Ishikawa (cell line): ENCODE measurements at regions not wholly inside any gene's neighbourhood (a gene's known extent, or its start where the extent isn't known, plus 50 kb on each side); places are given as distances from the start of the nearest gene placed in this dataset.

Experiments used
- CEBPB ChIP-seq: IDR thresholded peaks from 2 replicates; pipeline ENCODE4 v1.6.1; 2012
- CREB1 ChIP-seq: IDR thresholded peaks from 2 replicates; pipeline ENCODE4 v1.6.1; 2012; ENCODE audit warnings: low read depth
- EGR1 ChIP-seq: IDR thresholded peaks from 2 replicates; pipeline ENCODE4 v1.6.1; 2012
- FOXM1 ChIP-seq: IDR thresholded peaks from 2 replicates; pipeline ENCODE4 v1.6.1; 2012; ENCODE audit warnings: low read depth, borderline replicate concordance
- NFIC ChIP-seq: IDR thresholded peaks from 2 replicates; pipeline ENCODE4 v1.6.1; 2012
- TAF1 ChIP-seq: IDR thresholded peaks from 2 replicates; pipeline ENCODE4 v1.6.1; 2012; ENCODE audit warnings: low read depth, mild to moderate bottlenecking
- TCF12 ChIP-seq: IDR thresholded peaks from 2 replicates; pipeline ENCODE4 v1.6.1; 2012; ENCODE audit warnings: low read depth
- TEAD4 ChIP-seq: IDR thresholded peaks from 2 replicates; pipeline ENCODE4 v1.6.1; 2012
- YY1 ChIP-seq: IDR thresholded peaks from 2 replicates; pipeline ENCODE4 v1.6.1; 2012; ENCODE audit warnings: low read depth
- ZBTB7A ChIP-seq: IDR thresholded peaks from 2 replicates; pipeline ENCODE4 v1.6.1; 2012; ENCODE audit warnings: low read depth
- TF ChIP-seq, protein P1 (sequence below): IDR thresholded peaks from 2 replicates; pipeline ENCODE4 v1.6.1; 2012; ENCODE audit warnings: low read depth, mild to moderate bottlenecking
- TF ChIP-seq, protein P2 (sequence below): IDR thresholded peaks from 2 replicates; pipeline ENCODE4 v1.6.1; 2012
- TF ChIP-seq, protein P3 (sequence below): IDR thresholded peaks from 2 replicates; pipeline ENCODE4 v1.6.1; 2012

DNA sequence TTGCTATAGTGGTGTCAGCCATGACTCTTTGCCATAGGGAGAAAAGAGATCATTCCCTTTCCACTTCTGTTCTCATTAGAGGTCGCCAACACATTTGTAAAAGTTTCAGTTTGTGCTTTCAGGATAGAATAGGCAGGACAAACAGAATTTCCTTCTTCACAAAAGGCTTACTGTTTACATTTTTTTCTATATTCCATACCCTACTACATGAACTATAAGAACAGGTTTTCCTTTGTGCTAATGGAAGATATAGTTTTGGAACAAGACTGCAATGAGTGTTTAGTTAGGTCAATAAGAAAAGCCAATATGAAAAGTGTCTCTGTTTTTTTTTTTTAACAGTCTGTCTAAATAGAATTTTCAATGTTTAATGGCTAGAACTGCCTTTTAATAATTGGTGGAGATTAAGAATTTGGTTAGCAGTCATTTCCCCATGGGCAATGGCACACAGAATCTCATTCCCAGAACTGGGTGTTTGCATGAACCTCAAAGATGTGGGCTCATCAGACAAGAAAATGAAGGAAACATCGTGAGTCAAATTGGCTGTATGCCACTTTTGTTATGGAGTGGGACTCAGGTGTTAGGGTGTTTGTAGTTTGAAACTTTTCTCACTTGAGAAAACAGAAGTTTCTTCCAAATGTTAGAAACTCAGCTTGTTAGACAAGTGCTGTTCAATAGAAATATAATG is 75.2 kb upstream of the PRLR start:
- TF ChIP-seq FOXM1 = no peak
- TF ChIP-seq, protein P1, sequence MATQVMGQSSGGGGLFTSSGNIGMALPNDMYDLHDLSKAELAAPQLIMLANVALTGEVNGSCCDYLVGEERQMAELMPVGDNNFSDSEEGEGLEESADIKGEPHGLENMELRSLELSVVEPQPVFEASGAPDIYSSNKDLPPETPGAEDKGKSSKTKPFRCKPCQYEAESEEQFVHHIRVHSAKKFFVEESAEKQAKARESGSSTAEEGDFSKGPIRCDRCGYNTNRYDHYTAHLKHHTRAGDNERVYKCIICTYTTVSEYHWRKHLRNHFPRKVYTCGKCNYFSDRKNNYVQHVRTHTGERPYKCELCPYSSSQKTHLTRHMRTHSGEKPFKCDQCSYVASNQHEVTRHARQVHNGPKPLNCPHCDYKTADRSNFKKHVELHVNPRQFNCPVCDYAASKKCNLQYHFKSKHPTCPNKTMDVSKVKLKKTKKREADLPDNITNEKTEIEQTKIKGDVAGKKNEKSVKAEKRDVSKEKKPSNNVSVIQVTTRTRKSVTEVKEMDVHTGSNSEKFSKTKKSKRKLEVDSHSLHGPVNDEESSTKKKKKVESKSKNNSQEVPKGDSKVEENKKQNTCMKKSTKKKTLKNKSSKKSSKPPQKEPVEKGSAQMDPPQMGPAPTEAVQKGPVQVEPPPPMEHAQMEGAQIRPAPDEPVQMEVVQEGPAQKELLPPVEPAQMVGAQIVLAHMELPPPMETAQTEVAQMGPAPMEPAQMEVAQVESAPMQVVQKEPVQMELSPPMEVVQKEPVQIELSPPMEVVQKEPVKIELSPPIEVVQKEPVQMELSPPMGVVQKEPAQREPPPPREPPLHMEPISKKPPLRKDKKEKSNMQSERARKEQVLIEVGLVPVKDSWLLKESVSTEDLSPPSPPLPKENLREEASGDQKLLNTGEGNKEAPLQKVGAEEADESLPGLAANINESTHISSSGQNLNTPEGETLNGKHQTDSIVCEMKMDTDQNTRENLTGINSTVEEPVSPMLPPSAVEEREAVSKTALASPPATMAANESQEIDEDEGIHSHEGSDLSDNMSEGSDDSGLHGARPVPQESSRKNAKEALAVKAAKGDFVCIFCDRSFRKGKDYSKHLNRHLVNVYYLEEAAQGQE = no peak
- TF ChIP-seq CEBPB = no peak
- no peak for TF ChIP-seq EGR1
- TF ChIP-seq ZBTB7A = no peak
- no peak for TF ChIP-seq TCF12
- TF ChIP-seq NFIC = no peak
- TF ChIP-seq, protein P2, sequence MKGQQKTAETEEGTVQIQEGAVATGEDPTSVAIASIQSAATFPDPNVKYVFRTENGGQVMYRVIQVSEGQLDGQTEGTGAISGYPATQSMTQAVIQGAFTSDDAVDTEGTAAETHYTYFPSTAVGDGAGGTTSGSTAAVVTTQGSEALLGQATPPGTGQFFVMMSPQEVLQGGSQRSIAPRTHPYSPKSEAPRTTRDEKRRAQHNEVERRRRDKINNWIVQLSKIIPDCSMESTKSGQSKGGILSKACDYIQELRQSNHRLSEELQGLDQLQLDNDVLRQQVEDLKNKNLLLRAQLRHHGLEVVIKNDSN = no peak
- no peak for TF ChIP-seq TEAD4
- no peak for TF ChIP-seq YY1

DNA sequence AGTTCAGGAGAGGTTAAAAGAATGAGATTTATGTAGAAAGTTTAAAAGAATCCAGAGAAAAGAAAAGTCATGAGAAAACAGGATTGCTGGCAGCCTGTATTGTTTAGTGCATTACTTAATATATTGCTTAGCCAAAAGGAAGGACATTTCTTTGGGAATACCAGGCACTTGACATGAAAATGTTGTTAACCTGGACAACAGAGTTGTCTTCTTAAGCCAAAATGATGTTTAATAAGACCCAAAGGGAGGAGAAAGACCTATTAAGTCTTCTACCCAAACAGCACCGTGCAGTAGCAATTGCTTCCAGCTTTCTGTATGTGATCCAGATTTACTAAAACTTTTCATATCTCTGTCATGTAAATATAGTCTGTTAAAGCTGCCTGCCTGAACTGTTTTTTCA is 74.0 kb upstream of the PRLR start:
- no peak for TF ChIP-seq TCF12
- TF ChIP-seq TEAD4 = no peak
- no peak for TF ChIP-seq TAF1
- TF ChIP-seq, protein P1 = no peak

DNA sequence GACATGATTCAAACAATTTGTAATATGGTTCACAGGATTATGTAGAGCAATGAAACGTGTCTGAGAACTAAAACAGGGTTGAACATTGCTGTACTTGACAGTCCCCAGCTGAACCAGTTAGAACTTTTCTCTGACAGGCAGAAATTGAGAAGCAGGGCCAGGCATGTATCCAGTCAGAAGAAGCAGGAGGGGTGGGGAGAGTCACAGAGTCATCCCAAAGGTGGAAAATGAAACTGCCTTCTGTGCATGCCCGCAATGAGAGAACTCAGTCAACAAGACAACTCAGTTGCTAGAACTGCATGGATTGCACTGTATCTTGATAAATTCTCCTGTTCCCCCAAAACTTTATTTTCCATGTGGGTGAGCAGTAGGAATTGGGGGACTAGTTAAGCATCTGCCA is 72.9 kb upstream of the PRLR start:
- TF ChIP-seq NFIC (no peak), ZBTB7A (no peak), CREB1 (no peak)
- TF ChIP-seq, protein P2 = no peak
- TF ChIP-seq, protein P1 = no peak

DNA sequence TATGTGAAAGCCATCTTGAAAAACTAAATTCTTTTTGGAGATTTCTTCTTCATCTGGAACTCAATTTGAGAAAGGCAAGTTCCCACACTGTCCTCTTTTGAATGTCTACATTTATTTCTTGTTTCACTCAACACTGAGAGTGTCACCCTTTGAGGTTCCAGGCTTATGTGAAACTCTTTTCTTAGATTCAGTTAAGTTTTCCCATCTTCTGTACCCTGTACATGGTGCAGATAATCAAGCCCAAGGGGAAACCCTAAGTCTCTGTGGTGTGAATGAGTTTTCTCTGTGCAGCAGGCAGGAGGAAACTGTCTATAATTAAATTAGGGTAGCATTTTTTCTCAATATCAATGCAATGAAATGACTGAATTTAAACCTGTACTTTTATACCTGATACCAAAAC is 72.3 kb upstream of the PRLR start:
- TF ChIP-seq YY1 = no peak
- no peak for TF ChIP-seq TCF12
- TF ChIP-seq FOXM1 = no peak
- TF ChIP-seq, protein P1 = no peak
- TF ChIP-seq, protein P3, sequence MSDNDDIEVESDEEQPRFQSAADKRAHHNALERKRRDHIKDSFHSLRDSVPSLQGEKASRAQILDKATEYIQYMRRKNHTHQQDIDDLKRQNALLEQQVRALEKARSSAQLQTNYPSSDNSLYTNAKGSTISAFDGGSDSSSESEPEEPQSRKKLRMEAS = no peak
